Hepatocyte (in vitro differentiated cells): ENCODE measurements at regions not wholly inside any gene's neighbourhood (a gene's known extent, or its start where the extent isn't known, plus 50 kb on each side); places are given as distances from the start of the nearest gene placed in this dataset.

Experiments used
- DNase-seq: peaks from one replicate; pipeline ENCODE4 v3.0.0-alpha.2; 2016; ENCODE audit warnings: low spot score
- H2AFZ ChIP-seq: fragments of 200-600 bp; sonication (generic); 2 replicates; pipeline ENCODE4 v1.6.0; 2016; ENCODE audit warnings: antibody characterized with exemption, mild to moderate bottlenecking
- H3K27ac ChIP-seq: fragments of 200-600 bp; sonication (generic); 2 replicates; pipeline ENCODE4 v1.5.1; 2016; ENCODE audit warnings: mild to moderate bottlenecking
- H3K27me3 ChIP-seq: fragments of 200-600 bp; sonication (generic); 2 replicates; pipeline ENCODE4 v1.6.1; 2016
- H3K36me3 ChIP-seq: fragments of 200-600 bp; sonication (generic); replicated peaks from 2 replicates; pipeline ENCODE4 v1.5.1; 2016; ENCODE audit warnings: low read depth; ENCODE audit not compliant: insufficient read depth
- H3K4me1 ChIP-seq: fragments of 200-600 bp; sonication (generic); 2 replicates; pipeline ENCODE4 v1.5.1; 2016; ENCODE audit warnings: mild to moderate bottlenecking, moderate library complexity; ENCODE audit not compliant: insufficient read depth
- H3K4me2 ChIP-seq: fragments of 200-600 bp; sonication (generic); 2 replicates; pipeline ENCODE4 v1.6.0; 2016
- H3K4me3 ChIP-seq: fragments of 200-600 bp; sonication (generic); 2 replicates; pipeline ENCODE4 v1.5.1; 2016; ENCODE audit warnings: mild to moderate bottlenecking
- H3K79me2 ChIP-seq: fragments of 200-600 bp; sonication (generic); 2 replicates; pipeline ENCODE4 v1.6.0; 2017; ENCODE audit warnings: mild to moderate bottlenecking
- H3K9me2 ChIP-seq: fragments of 200-600 bp; sonication (generic); replicated peaks from 2 replicates; pipeline ENCODE4 v1.6.0; 2017; ENCODE audit warnings: mild to moderate bottlenecking; ENCODE audit not compliant: insufficient read depth
- H3K9me3 ChIP-seq: fragments of 200-600 bp; sonication (generic); 2 replicates; pipeline ENCODE4 v1.5.1; 2016; ENCODE audit warnings: low read depth, mild to moderate bottlenecking
- H4K20me1 ChIP-seq: fragments of 200-600 bp; sonication (generic); 2 replicates; pipeline ENCODE4 v1.6.0; 2016; ENCODE audit warnings: mild to moderate bottlenecking; ENCODE audit not compliant: insufficient read depth, poor library complexity, severe bottlenecking
- CTCF ChIP-seq: fragments of 200-600 bp; sonication (generic); IDR thresholded peaks from 2 replicates; pipeline ENCODE4 v1.5.1; 2016; ENCODE audit warnings: antibody characterized with exemption, mild to moderate bottlenecking; ENCODE audit not compliant: poor library complexity
- EZH2 ChIP-seq: fragments of 200-600 bp; sonication (generic); IDR thresholded peaks from 2 replicates; pipeline ENCODE4 v1.6.1; 2016; ENCODE audit warnings: antibody characterized with exemption, mild to moderate bottlenecking, borderline replicate concordance
- EZH2phosphoT487 ChIP-seq: fragments of 200-600 bp; sonication (generic); IDR thresholded peaks from one replicate; pipeline ENCODE4 v1.6.1; 2018; ENCODE audit warnings: antibody characterized with exemption, mild to moderate bottlenecking, low read depth, moderate library complexity; ENCODE audit not compliant: unreplicated experiment, severe bottlenecking
- WGBS: methylation state at CpG from one replicate; pipeline ENCODE4 v1.1.6; 2016; ENCODE audit warnings: low lambda C conversion rate; ENCODE audit errors: missing lambda C conversion rate; 5-methylcytosine and 5-hydroxymethylcytosine counted together

- H3K9me2 ChIP-seq: no peaks in the 10 kb centered on the region
- TF ChIP-seq CTCF: no peak
- no peak for TF ChIP-seq EZH2phosphoT487
- no peak for TF ChIP-seq EZH2
- H3K4me3 ChIP-seq: no peak overlapping the region
- peaks cover 11% of the 10 kb centered on the region for H3K4me1 ChIP-seq
- H3K27ac ChIP-seq: peak overlapping the region; percentile 60
- WGBS: 84% methylated on average over 1 of the region's 1 CpG
- no peaks in the 10 kb centered on the region for H4K20me1 ChIP-seq
- no peaks in the 10 kb centered on the region for H3K36me3 ChIP-seq
- H3K79me2 ChIP-seq: no peaks in the 10 kb centered on the region
- no peak for DNase-seq
- no peak overlapping the region for H3K4me2 ChIP-seq
- H3K9me3 ChIP-seq: no peaks in the 10 kb centered on the region
- no peaks in the 10 kb centered on the region for H3K27me3 ChIP-seq
- no peak overlapping the region for H2AFZ ChIP-seq
Measured at GRCh38 chr12:27907766-27908165, 64.8 kb downstream of the PTHLH start.

- Histone ChIP-seq H4K20me1 (no peaks in the 10 kb centered on the region), H3K27me3 (no peaks in the 10 kb centered on the region), H3K4me1 (peaks cover 11% of the 10 kb centered on the region), H3K9me2 (no peaks in the 10 kb centered on the region), H3K27ac (peak overlapping the region; percentile 60), H3K4me3 (no peak overlapping the region), H3K4me2 (no peak overlapping the region), H3K79me2 (no peaks in the 10 kb centered on the region), H2AFZ (no peak overlapping the region), H3K9me3 (no peaks in the 10 kb centered on the region), H3K36me3 (no peaks in the 10 kb centered on the region)
- peak; percentile 13 for DNase-seq
- TF ChIP-seq EZH2phosphoT487: no peak
- no peak for TF ChIP-seq CTCF
- TF ChIP-seq EZH2: no peak
- 74% methylated on average over 3 of the region's 3 CpGs for WGBS
Measured at GRCh38 chr12:27906658-27907473, 65.7 kb downstream of the PTHLH start.

GRCh38 chr12:27906127-27906500 is 66.4 kb downstream of the PTHLH start:
- H3K4me1 ChIP-seq: peaks cover 11% of the 10 kb centered on the region
- H2AFZ ChIP-seq: no peak overlapping the region
- H3K79me2 ChIP-seq: no peaks in the 10 kb centered on the region
- H4K20me1 ChIP-seq: no peaks in the 10 kb centered on the region
- 83% methylated on average over 3 of the region's 3 CpGs for WGBS
- no peak overlapping the region for H3K4me2 ChIP-seq
- H3K27ac ChIP-seq: peak overlapping the region; percentile 23
- TF ChIP-seq EZH2phosphoT487 (no peak), CTCF (no peak), EZH2 (no peak)
- H3K36me3 ChIP-seq: no peaks in the 10 kb centered on the region
- DNase-seq: no peak
- H3K9me3 ChIP-seq: no peaks in the 10 kb centered on the region
- no peaks in the 10 kb centered on the region for H3K27me3 ChIP-seq
- H3K9me2 ChIP-seq: no peaks in the 10 kb centered on the region
- H3K4me3 ChIP-seq: no peak overlapping the region
